ENCODE measurements at regions not wholly inside any gene's neighbourhood (a gene's known extent, or its start where the extent isn't known, plus 50 kb on each side); places are given as distances from the start of the nearest gene placed in this dataset.

DNA sequence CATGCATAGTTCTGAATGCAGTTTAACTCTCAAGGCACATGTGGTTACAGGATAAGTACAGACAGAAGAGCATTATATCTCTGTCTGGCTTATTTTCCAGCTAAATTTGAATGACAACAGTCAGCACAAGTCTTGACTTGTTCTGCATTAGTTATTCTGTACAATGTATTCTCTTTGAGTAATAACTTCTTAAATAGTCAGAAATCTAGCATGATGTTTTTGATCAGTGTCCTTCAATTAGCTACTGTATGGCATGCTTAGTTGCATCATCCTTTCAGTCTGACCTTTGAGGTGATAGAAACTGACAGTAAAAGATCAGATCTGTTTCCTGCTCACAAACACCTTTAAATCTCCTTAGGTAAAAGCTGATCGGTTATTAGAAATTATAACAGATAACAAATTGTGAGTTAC, 118.1 kb downstream of the ARL4A start:
- ATAC-seq, result no peak
- no peaks in the 10 kb centered on the region for H3K9me2 ChIP-seq (ENCODE audit: insufficient read depth)

GRCh38 chr7:12805957-12806356, 118.5 kb downstream of the ARL4A start:
- Histone ChIP-seq H3K36me3 (ENCODE audit: insufficient read depth) (no peaks in the 10 kb centered on the region), H4K20me1 (replicated peaks; ENCODE audit: insufficient read depth) (no peaks in the 10 kb centered on the region), H3F3A (replicated peaks; ENCODE audit: low read depth) (no peaks in the 10 kb centered on the region), H3K79me2 (replicated peaks; ENCODE audit: insufficient read depth) (no peaks in the 10 kb centered on the region), H3K4me3 (no peak overlapping the region), H3K27ac (ENCODE audit: low read depth) (no peak overlapping the region), H3K4me2 (no peak overlapping the region), H3K4me1 (ENCODE audit: insufficient read depth) (peaks cover 26% of the 10 kb centered on the region), H3K27me3 (ENCODE audit: insufficient read depth) (no peaks in the 10 kb centered on the region), H3K9me2 (ENCODE audit: insufficient read depth) (no peaks in the 10 kb centered on the region), H2AFZ (peak overlapping the region; percentile 34; the same call in 1 of the 2 replicates)
- Mint-ChIP-seq H3K27me3 (ENCODE audit: insufficient read depth, low read depth, poor library complexity) (no peaks in the 10 kb centered on the region), H3K4me1 (peaks cover 35% of the 10 kb centered on the region), H3K36me3 (ENCODE audit: low read depth) (no peaks in the 10 kb centered on the region), H3K4me3 (no peak overlapping the region), H3K27ac (no peak overlapping the region), H3K9me3 (no peaks in the 10 kb centered on the region)
- no peak for DNase-seq (ENCODE audit: low spot score)
- no peak for ATAC-seq
- TF ChIP-seq STAT1 (IDR thresholded peaks at IDR 0.05; ENCODE audit: unreplicated experiment) (no peak), POLR2AphosphoS5 (IDR thresholded peaks at IDR 0.05; ENCODE audit: low read depth) (no peak), ETS1 (IDR thresholded peaks at IDR 0.05) (no peak), CREB1 (CRISPR knock-in tag; IDR thresholded peaks at IDR 0.05; ENCODE audit: low read depth) (no peak)

More for the DNA sequence above, 118.1 kb downstream of the ARL4A start:
- H3F3A ChIP-seq (replicated peaks; ENCODE audit: low read depth), result no peaks in the 10 kb centered on the region
- peak overlapping the region; percentile 34; the same call in 1 of the 2 replicates for H2AFZ ChIP-seq
- H3K4me3 ChIP-seq, result no peak overlapping the region
- H3K27me3 ChIP-seq (ENCODE audit: insufficient read depth), result no peaks in the 10 kb centered on the region
- Mint-ChIP-seq H3K27ac (no peak overlapping the region), H3K4me3 (no peak overlapping the region), H3K4me1 (peaks cover 35% of the 10 kb centered on the region), H3K36me3 (ENCODE audit: low read depth) (no peaks in the 10 kb centered on the region), H3K9me3 (no peaks in the 10 kb centered on the region), H3K27me3 (ENCODE audit: insufficient read depth, low read depth, poor library complexity) (no peaks in the 10 kb centered on the region)
- TF ChIP-seq POLR2AphosphoS5 (IDR thresholded peaks at IDR 0.05; ENCODE audit: low read depth) (no peak), REST (IDR thresholded peaks at IDR 0.05; ENCODE audit: unreplicated experiment) (no peak), ZNF114 (CRISPR knock-in tag; IDR thresholded peaks at IDR 0.05) (no peak), JUNB (IDR thresholded peaks at IDR 0.05; ENCODE audit: unreplicated experiment) (no peak), ZNF331 (CRISPR knock-in tag; IDR thresholded peaks at IDR 0.05; ENCODE audit: low read depth) (no peak), EZH2phosphoT487 (IDR thresholded peaks at IDR 0.05; ENCODE audit: unreplicated experiment) (no peak), EZH2 (IDR thresholded peaks at IDR 0.05; ENCODE audit: low read depth, unreplicated experiment) (no peak)
- TF ChIP-seq, protein P1, sequence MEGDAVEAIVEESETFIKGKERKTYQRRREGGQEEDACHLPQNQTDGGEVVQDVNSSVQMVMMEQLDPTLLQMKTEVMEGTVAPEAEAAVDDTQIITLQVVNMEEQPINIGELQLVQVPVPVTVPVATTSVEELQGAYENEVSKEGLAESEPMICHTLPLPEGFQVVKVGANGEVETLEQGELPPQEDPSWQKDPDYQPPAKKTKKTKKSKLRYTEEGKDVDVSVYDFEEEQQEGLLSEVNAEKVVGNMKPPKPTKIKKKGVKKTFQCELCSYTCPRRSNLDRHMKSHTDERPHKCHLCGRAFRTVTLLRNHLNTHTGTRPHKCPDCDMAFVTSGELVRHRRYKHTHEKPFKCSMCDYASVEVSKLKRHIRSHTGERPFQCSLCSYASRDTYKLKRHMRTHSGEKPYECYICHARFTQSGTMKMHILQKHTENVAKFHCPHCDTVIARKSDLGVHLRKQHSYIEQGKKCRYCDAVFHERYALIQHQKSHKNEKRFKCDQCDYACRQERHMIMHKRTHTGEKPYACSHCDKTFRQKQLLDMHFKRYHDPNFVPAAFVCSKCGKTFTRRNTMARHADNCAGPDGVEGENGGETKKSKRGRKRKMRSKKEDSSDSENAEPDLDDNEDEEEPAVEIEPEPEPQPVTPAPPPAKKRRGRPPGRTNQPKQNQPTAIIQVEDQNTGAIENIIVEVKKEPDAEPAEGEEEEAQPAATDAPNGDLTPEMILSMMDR (conservative IDR thresholded peaks at IDR 0.05; ENCODE audit: low read depth in 2 of 2), result no peak
- no peaks in the 10 kb centered on the region for H3K79me2 ChIP-seq (replicated peaks; ENCODE audit: insufficient read depth)
- H3K4me2 ChIP-seq, result no peak overlapping the region
- H3K27ac ChIP-seq (ENCODE audit: low read depth), result no peak overlapping the region
- no peak for DNase-seq (ENCODE audit: low spot score)
- H3K4me1 ChIP-seq (ENCODE audit: insufficient read depth), result peaks cover 26% of the 10 kb centered on the region
- no peaks in the 10 kb centered on the region for H4K20me1 ChIP-seq (replicated peaks; ENCODE audit: insufficient read depth)
- no peaks in the 10 kb centered on the region for H3K36me3 ChIP-seq (ENCODE audit: insufficient read depth)

Data from GM23338 (cell line).